Smooth muscle cell of the brain vasculature (primary cell): ENCODE measurements at regions not wholly inside any gene's neighbourhood (a gene's known extent, or its start where the extent isn't known, plus 50 kb on each side); places are given as distances from the start of the nearest gene placed in this dataset.
A peak's percentile ranks its signal among the peaks of the same experiment; 100 is the strongest.
"Not testable (repeated sequence)": the region's sequence is repeated elsewhere in the genome, so short reads cannot be mapped to it uniquely, and the experiment has no call there.

Experiments
- DNase-seq: peaks from one replicate; pipeline ENCODE4 v3.0.0-alpha.2; 2012; ENCODE audit warnings: low read depth, low spot score

DNA sequence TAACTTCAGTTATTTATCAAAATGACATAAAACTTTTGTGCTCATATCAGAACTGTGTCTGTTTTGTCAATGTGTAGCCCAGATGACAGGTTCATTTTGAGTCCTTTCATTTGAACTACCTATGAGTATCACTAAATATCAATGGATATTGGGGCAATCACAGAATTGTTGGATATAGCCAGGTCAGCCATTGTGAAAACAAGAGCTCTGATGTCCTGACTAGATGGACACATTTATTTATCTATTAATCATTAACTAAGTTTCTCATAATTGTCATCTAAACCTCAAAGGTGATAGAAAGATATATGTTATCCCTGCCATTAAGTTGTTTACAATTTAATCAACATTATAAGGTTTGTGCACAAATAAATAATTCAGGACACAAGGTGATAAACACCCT lies 638.3 kb upstream of the GRIA3 start:
- no peak for DNase-seq

DNA sequence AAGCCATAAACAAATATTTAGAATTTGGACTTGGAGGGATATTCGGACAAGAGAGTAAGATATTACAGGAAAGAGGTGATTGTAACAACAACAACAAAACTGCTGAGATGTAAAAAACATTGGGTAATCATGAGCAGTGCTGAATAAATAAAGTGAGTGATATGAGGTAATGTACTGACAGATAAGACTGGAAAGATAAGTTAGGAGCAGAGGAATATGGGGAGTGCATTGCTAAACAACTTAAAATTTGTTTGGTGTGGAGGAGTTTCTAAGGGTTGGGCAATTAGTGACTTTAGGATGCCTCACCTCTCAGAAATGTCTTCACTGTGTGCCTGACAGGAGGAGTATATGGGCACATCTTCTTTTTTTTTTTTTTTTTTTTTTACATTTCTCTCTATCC lies 637.8 kb upstream of the GRIA3 start:
- no peak for DNase-seq

DNA sequence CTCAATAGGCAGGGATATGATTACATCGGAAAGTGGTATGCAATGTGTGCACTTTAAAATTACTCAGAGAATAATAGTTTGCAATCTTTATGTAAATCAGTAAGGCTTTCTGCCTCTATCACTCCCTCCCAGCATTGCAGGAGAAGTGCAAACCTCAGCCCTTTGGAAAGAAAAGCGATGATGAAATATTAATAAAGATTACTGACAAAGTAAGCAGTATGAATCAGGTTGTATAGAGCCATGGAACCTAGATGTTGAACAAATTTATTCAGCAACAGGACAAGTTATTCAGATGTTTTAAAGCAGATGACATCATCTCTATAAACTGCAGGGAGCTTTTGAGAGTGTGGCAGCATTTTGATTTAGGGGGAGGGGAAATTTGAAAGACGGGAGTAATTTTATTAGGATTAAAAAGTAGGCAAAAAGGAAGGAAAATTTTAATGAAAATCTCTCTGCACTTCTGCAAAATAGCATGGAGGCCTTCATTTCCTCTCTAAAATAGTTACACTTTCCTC lies 631.7 kb upstream of the GRIA3 start:
- no peak for DNase-seq

DNA sequence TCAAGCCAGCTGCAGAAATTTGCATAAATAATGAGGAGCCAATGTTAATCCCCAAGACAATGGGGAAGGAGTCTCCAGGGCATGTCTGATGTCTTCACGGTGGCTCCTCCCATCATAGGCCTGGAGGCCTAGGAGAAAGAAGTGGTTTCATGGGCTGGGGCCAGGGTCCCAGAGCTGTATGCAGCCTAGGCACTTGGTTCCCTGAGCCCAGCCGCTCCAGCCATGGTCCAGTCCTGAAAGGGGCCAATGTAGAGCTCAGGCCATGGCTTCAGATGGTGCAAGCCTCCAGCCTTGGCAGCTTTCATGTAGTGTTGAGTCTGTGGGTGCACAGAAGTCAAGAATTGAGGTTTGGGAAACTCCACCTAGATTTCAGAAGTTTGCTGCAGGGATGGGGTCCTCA lies 628.2 kb upstream of the GRIA3 start:
- no peak for DNase-seq

DNA sequence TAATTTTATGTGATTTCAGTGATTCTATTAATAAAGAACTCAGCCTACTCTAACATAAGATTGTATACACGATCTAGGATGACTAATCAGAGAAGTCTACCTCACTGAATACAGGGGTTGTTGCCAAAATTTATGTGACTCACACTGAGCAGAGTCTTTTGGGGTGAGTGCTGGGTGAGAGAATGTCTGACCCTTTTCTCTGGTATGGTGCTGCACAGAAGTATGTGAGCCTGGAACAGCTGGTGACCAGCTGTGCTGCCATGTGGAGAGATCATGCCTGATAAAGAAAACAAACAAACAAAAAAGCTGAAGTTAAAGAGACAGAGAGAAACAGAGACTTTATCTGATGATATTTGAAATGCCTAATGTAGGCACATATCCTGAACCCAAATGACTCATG lies 618.1 kb upstream of the GRIA3 start:
- DNase-seq: peak; percentile 10

DNA sequence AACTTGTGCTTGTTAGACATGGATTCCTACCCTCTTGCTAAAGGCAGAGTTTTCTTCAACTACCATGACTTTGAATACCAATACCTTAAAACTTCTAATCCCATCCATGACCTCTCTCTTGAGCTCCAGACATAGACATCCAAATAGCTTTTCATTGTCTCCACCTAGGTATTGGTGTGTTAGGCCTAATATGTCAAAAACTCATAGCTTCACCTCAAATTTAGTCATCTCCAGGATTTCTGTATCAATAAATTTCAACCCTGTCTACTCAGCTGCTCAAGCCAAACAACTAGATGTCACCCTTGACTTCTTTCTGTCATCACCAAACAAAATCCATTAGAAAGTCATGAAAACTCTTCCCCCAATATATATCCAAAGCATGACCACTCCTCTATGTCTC lies 617.7 kb upstream of the GRIA3 start:
- DNase-seq: no peak

DNA sequence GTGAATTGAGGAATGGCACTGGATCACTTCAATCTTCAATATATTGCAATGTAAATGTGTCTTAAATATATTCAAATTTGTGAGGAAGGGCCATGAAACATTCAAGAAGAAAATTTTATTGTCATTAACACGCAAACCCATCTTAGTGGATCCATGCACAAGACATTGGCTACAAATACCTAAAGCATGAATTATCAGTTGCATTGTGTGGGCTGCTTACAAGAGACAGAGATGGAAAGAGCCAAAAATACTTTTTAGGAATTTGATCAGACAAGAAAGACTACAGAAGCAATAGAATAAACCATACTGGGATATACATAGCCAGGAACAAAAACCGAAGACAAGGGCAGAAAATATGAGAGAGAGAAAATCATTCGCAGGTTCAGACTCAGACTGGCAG lies 616.2 kb upstream of the GRIA3 start:
- no peak for DNase-seq

DNA sequence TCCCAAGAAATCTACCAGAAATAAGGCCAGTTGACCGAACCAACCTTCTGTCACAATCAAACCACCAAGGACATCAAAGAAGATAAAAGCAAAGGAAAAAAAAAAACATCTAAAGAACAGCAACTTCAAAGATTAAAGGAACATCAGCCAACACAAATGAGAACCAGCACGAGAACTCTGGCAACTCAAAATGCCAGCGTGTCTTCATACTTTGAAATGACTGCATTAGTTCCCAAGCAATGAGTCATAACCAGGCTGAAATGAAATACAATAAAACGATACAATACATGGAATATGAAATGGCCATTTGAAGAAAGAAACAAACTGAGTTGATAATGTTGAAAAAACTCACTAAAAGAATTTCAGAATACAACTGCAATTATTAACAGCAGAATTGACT lies 611.6 kb upstream of the GRIA3 start:
- no peak for DNase-seq

DNA sequence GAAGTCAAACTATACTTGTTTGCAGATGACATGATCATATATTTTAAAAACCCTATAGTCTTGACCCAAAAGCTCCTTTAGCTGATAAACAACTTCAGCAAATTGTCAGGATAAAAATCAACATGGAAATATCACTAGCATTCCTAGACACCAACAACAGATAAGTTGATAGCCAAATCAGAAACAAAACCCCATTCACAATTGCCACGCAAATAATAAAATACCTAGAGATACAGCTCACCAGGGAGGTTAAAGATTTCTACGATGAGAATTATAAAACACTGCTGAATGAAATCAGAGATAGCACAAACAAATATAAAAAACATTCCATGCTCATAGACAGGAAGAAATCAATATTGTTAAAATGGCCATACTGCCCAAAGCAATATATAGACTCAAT lies 605.0 kb upstream of the GRIA3 start:
- DNase-seq: no peak

DNA sequence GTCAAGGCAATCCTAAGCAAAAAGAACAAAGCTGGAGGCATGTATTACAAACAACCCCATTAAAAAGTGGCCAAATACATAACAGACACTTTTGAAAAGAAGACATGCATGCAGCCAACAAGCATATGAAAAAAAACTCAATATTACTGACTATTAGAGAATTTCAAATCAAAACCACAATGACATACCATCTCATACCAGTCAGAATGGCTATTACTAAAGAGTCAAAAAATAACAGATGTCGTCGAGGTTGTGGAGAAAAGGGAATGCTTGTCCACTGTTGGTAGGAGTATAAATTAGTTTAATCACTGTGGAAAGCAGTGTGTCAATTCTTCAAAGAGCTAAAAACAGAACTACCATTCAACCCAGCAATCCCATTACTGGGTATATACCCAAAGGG lies 604.6 kb upstream of the GRIA3 start:
- DNase-seq: no peak

DNA sequence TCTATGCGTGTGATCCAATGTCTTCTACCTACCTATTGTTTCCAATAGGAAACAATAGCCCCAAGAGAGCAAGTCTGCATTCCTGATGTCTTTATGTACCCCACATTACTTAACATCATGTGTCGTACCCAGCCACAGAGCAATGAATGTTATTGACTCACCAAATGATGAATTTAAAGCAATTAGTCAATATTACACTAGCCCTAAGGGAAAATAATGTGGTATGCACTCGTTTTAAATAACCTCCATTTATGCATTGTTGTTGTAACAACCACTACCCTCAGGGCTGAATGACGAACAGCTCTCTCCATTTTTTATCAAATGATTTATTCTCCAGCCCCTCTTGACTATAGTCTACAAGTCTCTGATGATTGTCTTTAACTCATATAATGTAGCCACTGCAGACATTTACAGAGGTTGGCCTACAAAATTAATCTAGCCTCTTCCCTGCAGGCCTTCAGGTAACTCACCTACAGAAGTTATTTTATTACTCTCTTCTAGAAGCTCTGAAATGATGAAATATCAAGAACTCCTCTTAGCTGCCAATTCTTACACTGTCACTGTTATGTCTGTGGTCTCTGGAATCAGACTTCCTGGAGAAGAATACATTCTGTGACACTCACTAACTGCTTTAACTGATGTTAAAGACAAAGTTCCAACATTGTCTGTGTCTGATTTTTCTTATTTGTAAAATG lies 601.7 kb upstream of the GRIA3 start:
- no peak for DNase-seq

DNA sequence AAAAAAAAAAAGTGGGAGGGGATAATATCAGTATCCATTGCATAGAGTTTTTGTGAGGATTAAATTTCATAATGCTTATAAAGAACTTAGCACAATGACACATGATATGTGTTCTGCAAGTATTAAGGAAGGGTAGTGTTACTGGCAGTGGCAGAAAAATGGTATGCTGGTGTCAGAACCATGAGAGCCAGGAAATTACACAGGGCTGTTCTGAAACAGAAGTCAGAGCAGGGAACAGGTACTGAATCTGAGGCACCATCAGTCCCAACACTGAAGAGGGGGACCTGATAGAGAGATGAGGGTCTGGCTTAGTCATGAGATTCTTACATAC lies 601.1 kb upstream of the GRIA3 start:
- DNase-seq: no peak

DNA sequence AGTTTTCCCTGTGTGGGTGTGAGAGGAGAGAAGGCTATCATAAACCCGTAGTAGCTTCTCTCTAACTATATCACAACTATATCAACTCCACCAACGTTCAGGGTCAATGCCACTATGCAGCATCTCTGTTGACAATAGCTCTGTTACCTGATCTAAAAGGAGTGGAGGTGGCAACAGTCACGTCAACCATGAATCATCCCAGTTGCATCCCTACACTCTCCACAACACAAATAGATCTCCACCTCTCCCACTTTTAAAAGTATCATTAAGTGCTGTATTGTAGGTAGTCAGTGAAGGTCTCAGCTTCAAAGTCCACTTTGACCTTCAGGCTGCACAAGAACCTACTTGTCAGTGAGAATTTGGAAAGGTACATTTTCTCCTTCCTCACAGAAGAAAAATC lies 600.5 kb upstream of the GRIA3 start:
- no peak for DNase-seq

DNA sequence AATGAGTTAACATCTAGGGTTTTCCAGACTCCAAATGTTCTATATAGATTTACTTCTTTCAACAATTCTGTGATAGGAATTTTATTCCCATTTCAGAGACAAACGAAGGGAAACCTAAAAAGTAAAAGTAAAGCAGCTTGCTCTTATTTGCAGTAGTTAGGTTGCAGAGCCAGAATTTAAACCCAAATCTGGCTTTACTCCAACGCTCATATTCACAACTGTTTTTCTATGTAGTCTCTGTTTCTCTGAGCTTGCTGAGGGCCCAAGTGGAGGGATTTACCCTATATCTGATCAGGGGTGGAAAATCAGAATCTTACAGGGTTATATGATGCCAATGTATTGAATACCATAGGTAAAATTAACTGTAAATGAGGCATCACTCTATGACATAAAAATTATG lies 599.1 kb upstream of the GRIA3 start:
- no peak for DNase-seq

DNA sequence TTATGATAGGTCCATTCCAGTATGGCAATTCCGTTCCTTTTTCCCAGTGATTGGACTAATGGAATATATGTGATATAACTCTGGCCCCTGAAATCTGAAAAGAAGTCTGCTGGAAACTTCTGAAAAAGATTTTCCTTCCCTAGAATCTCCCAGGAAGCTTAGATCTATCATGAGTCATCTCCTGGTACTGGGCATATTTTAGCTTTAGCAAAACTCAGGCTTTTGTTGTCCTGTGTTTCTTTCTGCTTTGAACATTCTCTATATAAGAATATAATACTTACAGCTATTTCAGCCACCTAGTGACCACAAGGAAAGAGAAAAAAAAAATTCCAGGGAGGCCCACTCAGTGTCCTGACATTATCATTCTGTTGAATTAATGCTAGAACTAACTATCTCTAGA lies 597.2 kb upstream of the GRIA3 start:
- DNase-seq: no peak

DNA sequence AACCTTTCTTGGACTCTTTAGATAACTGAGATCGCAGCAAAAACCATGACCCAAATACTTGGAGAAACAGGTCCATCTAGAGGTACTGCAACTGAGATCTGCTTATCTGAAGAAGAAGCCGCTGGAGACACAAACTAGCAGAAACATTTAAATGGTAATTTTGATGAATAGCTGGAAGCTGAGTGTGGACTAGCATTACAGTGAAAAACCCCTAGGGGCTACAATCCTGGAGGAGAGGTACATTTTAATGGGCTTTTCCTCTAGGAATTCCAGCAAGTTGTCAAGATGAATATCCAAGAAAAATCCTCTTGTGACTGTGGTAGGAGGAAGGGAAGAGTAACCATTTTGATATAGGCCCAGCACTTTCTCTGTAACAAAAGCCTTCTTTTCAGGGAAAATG lies 592.5 kb upstream of the GRIA3 start:
- DNase-seq: no peak

DNA sequence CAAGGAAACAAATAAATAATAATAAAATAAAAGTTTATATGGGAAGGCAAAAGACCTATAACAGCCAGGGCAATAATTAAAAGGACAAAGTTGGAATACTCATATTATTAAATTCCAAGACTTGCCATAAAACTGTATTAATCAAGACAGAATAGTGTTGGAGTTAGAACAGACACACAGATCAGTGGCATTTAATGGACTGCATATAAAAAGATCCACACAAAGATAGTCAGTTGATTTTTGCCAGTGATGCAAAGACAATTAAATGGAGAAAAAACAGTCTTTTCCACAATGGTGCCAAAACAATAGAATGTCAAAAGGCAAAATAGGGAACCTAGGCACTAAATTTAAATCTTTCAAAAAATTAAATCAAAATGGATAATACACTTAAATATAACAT lies 587.1 kb upstream of the GRIA3 start:
- no peak for DNase-seq

DNA sequence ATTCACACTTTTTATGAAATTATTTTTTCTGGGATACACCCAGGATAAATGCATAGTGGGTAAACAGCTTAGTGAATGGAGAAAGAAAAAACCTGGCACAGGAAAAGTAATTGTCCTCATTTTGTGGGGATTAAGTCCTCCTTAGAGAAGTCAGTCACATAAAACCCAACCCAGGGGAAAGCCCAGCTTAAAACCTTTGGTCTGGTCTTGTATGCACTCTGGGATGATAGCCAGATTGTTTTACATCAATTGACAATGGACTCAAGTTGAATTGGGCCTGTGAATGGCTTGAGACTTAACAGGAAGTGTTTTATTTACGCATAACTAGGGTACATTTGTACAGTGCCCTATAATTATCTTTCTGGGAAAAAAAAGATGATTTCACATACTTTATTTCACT lies 561.3 kb upstream of the GRIA3 start:
- DNase-seq: no peak

DNA sequence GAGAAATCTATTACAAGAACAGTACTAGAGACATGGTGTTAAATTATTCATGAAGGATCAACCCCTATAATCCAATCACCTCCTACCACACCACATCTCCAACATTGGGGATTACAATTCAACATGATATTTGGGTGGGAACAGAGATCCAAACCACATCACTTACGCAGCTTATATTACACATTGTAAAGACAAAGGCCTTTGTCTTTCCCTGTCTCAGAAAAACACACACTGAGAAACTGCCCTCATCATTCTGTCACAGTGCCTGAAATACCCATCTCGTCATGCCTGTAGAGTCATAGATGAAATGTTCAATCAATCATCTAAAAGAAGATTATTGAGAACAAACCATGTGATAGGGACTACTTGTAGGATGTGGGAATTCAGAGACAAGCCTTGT lies 558.8 kb upstream of the GRIA3 start:
- no peak for DNase-seq

DNA sequence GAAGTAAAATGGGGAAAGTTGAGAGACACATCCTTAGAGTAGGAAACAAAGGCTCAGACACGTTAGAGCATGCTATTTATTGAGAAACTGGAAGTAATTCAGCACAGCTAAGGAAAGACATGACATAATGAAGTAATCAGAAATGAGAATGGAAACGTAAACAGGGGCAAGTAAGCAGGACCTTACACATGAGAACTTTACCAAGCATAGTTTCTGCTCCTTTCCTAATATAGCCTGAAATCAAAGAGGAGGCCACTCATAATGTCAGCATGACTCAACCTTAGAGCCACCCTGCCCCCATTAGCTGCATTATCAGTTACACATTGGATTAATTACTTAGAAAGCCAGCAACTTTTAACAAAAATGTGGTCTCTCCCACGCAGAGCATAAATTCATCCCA lies 558.3 kb upstream of the GRIA3 start:
- DNase-seq: no peak

DNA sequence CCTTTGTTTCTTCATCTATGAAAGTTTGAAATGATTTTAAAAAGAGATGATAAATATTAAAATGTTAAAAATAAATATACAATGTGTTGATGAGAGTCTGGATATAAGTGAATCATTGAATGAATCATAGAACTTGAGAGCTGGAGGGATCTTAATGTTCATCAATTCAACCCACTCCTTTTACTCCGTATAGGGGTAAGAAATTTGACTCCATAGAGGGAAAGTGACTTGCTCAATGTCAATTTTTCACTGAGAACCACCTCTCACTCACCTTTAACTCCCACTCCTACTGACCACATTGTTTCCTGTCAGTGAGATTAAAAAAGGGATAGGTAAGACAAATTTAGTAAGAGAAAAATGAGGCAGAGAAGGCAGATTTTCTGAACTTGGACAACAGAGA lies 557.2 kb upstream of the GRIA3 start:
- DNase-seq: no peak

DNA sequence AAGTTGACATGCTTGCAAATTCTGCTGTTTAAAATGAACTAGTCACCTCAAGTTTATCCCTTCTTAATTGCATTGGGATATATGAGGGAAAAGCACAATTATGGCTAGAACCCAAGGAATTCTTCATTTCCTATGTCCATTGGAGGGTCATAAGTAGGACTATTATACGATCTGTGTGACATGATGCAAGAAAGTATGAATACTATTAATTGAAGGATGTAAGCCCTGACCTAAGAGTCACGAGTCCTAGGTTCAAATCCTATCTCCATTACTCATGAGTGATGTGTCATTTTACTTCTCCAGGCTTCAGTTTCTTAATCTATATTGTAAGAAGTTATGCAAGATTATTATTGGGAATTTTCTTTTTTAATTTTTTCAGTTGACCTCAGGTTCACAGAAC lies 542.9 kb upstream of the GRIA3 start:
- no peak for DNase-seq

DNA sequence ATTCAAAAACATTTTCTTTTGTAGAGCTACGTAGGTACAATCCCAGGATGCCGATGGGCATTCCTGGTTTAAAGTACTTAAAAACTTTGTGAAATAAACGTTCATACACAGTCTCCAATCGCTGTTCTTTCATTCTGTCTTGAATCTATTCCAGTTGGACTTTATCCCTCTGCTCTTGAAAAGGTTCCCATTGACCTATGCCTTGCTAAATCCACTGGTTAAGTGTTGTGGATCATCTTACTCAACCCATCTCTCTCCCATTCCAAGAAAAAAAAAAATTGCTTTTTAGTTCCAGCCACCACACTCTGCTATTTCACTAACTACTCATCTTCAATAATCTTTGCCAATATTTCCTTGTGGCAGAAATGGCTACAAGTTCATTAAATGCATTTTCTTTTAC lies 542.3 kb upstream of the GRIA3 start:
- DNase-seq: no peak

DNA sequence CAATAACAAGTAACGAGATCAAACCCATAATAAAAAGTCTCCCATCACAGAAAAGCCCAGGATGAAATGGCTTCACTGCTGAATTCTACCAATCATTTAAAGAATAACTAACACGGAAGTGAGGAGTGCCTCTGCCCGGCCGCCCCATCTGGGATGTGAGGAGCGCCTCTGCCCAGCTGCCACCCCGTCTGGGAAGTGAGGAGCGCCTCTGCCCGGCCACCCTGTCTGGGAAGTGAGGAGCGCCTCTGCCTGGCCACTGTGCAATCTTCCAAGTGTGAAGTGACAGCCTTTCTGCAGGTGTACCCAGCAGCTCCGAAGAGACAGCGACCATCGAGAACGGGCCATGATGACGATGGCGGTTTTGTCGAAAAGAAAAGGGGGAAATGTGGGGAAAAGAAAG lies 528.8 kb upstream of the GRIA3 start:
- DNase-seq: not testable (repeated sequence)
